Liver (tissue), 8 donors: ENCODE measurements at regions not wholly inside any gene's neighbourhood (a gene's known extent, or its start where the extent isn't known, plus 50 kb on each side); places are given as distances from the start of the nearest gene placed in this dataset.

Experiments used
- DNase-seq: peaks from one replicate; pipeline ENCODE4 v3.0.0-alpha.2; 2017; ENCODE audit warnings: low spot score
- H3K27ac ChIP-seq, 2 donors: one replicate each; pipeline ENCODE4 v1.7.0; 2013; ENCODE audit warnings: inconsistent platforms in 2 of 2, low read length in 2 of 2, control low read depth in 1 of 2, low read depth in 1 of 2, mild to moderate bottlenecking in 1 of 2
- H3K27me3 ChIP-seq, 4 donors: one replicate each; pipeline versions ENCODE4 v1.6.1 to v1.7.0; 2013; ENCODE audit warnings: low read length in 3 of 4, inconsistent platforms in 1 of 4, mild to moderate bottlenecking in 1 of 4, moderate library complexity in 1 of 4; ENCODE audit not compliant: control insufficient read depth in 4 of 4, insufficient read depth in 4 of 4
- H3K36me3 ChIP-seq, 4 donors: one replicate each; pipeline versions ENCODE4 v1.6.1 to v1.7.0; 2013; ENCODE audit warnings: low read length in 3 of 4, mild to moderate bottlenecking in 3 of 4, low read depth in 1 of 4, moderate library complexity in 1 of 4; ENCODE audit not compliant: control insufficient read depth in 4 of 4, insufficient read depth in 3 of 4
- H3K4me1 ChIP-seq, 4 donors: one replicate each; pipeline versions ENCODE4 v1.6.1 to v1.7.0; 2013; ENCODE audit warnings: low read length in 3 of 4, mild to moderate bottlenecking in 3 of 4, moderate library complexity in 1 of 4; ENCODE audit not compliant: control insufficient read depth in 4 of 4, insufficient read depth in 4 of 4
- H3K4me3 ChIP-seq, 3 donors: one replicate each; pipeline versions ENCODE4 v1.6.1 to v1.7.0; 2013; ENCODE audit warnings: low read length in 3 of 3, control low read depth in 1 of 3, low read depth in 1 of 3, mild to moderate bottlenecking in 1 of 3
- H3K9ac ChIP-seq, 2 donors: one replicate each; pipeline ENCODE4 v1.7.0; 2013; ENCODE audit warnings: low read length in 2 of 2, mild to moderate bottlenecking in 2 of 2, moderate library complexity in 2 of 2, control low read depth in 1 of 2, low read depth in 1 of 2
- H3K9me3 ChIP-seq, 4 donors: one replicate each; pipeline versions ENCODE4 v1.6.1 to v1.7.0; 2013; ENCODE audit warnings: low read length in 3 of 4; ENCODE audit not compliant: control insufficient read depth in 4 of 4
- CTCF ChIP-seq: fragments of 150-350 bp; IDR thresholded peaks from 2 replicates; pipeline ENCODE4 v1.5.1; 2017; ENCODE audit warnings: improper control_type of control experiment, low read depth, low read length; ENCODE audit not compliant: missing input control
- FOXA1 ChIP-seq: IDR thresholded peaks from 2 replicates; pipeline ENCODE4 v1.6.1; 2016; ENCODE audit warnings: antibody characterized with exemption
- FOXA2 ChIP-seq: IDR thresholded peaks from 2 replicates; pipeline ENCODE4 v1.6.1; 2016; ENCODE audit warnings: antibody characterized with exemption
- GABPA ChIP-seq, 2 donors: IDR thresholded peaks in 1 of 2; conservative IDR thresholded peaks in 1 of 2; 2 replicates each; pipeline ENCODE4 v1.6.1; 2016; ENCODE audit warnings: antibody characterized with exemption in 2 of 2, mild to moderate bottlenecking in 1 of 2, moderate library complexity in 1 of 2
- HNF4G ChIP-seq: IDR thresholded peaks from 2 replicates; pipeline ENCODE4 v1.6.1; 2016; ENCODE audit warnings: antibody characterized with exemption
- JUND ChIP-seq, 2 donors: IDR thresholded peaks; 2 replicates each; pipeline ENCODE4 v1.6.1; 2016; ENCODE audit warnings: antibody characterized with exemption in 2 of 2
- MAX ChIP-seq: IDR thresholded peaks from 2 replicates; pipeline ENCODE4 v1.6.1; 2016; ENCODE audit warnings: antibody characterized with exemption
- RAD21 ChIP-seq, 2 donors: IDR thresholded peaks; 2 replicates each; pipeline ENCODE4 v1.6.1; 2016; ENCODE audit warnings: antibody characterized with exemption in 2 of 2, mild to moderate bottlenecking in 2 of 2
- RXRA ChIP-seq, 2 donors: IDR thresholded peaks; 2 replicates each; pipeline ENCODE4 v1.6.1; 2017 to 2018; ENCODE audit warnings: antibody characterized with exemption in 2 of 2, mild to moderate bottlenecking in 1 of 2
- WGBS: extraction: QIAGEN DNeasy Blood & Tissue Kit; methylation state at CpG from one replicate; pipeline ENCODE4 v1.1.7; 2013; 5-methylcytosine and 5-hydroxymethylcytosine counted together
- TF ChIP-seq, protein P1 (sequence below): IDR thresholded peaks from 2 replicates; pipeline ENCODE4 v1.6.1; 2016; ENCODE audit warnings: antibody characterized with exemption
- TF ChIP-seq, protein P2 (sequence below): IDR thresholded peaks from 2 replicates; pipeline ENCODE4 v1.6.1; 2016; ENCODE audit warnings: antibody characterized with exemption, mild to moderate bottlenecking
- TF ChIP-seq, protein P3 (sequence below): IDR thresholded peaks from 2 replicates; pipeline ENCODE4 v1.6.1; 2016; ENCODE audit warnings: antibody characterized with exemption
- donor health status: healthy.
- donor health status: healthy.
- donor health status: healthy.
- donor health status: healthy.
- donor health status: healthy.

DNA sequence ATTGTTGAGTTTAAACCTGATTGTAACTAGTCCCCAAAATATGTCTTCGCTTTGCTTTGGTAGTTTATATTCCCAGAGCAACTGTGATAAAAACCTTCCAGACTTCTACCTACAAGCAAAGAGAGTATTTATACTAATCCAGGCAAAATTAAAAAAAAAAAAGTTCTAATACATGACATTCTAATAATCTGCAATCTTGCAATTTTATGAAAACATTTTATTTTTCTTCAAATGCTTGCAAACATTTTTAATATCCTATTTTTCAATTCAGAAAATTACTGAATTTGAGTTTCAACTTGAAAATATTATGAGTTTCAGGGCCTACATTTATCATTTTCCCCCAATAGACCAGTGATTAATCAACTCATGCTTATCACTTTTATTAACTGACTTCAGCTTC is 830.2 kb upstream of the KLHL1 start (continued):
- TF ChIP-seq, protein P1, sequence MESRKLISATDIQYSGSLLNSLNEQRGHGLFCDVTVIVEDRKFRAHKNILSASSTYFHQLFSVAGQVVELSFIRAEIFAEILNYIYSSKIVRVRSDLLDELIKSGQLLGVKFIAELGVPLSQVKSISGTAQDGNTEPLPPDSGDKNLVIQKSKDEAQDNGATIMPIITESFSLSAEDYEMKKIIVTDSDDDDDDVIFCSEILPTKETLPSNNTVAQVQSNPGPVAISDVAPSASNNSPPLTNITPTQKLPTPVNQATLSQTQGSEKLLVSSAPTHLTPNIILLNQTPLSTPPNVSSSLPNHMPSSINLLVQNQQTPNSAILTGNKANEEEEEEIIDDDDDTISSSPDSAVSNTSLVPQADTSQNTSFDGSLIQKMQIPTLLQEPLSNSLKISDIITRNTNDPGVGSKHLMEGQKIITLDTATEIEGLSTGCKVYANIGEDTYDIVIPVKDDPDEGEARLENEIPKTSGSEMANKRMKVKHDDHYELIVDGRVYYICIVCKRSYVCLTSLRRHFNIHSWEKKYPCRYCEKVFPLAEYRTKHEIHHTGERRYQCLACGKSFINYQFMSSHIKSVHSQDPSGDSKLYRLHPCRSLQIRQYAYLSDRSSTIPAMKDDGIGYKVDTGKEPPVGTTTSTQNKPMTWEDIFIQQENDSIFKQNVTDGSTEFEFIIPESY: no peak
- TF ChIP-seq CTCF (no peak), RXRA (IDR thresholded peaks at IDR 0.05) (no peak), RAD21 (IDR thresholded peaks at IDR 0.05) (no peak)

GRCh38 chr13:70932511-70932910 is 824.3 kb upstream of the KLHL1 start:
- no peak for DNase-seq
- TF ChIP-seq FOXA1 (no peak), CTCF (no peak), JUND (IDR thresholded peaks at IDR 0.05) (no peak), RXRA (IDR thresholded peaks at IDR 0.05) (no peak), FOXA2 (no peak), GABPA (IDR thresholded peaks at IDR 0.05 in 1 of 2, conservative IDR thresholded peaks at IDR 0.05 in 1 of 2) (no peak), RAD21 (IDR thresholded peaks at IDR 0.05) (no peak), MAX (no peak), HNF4G (no peak)
- TF ChIP-seq, protein P2, sequence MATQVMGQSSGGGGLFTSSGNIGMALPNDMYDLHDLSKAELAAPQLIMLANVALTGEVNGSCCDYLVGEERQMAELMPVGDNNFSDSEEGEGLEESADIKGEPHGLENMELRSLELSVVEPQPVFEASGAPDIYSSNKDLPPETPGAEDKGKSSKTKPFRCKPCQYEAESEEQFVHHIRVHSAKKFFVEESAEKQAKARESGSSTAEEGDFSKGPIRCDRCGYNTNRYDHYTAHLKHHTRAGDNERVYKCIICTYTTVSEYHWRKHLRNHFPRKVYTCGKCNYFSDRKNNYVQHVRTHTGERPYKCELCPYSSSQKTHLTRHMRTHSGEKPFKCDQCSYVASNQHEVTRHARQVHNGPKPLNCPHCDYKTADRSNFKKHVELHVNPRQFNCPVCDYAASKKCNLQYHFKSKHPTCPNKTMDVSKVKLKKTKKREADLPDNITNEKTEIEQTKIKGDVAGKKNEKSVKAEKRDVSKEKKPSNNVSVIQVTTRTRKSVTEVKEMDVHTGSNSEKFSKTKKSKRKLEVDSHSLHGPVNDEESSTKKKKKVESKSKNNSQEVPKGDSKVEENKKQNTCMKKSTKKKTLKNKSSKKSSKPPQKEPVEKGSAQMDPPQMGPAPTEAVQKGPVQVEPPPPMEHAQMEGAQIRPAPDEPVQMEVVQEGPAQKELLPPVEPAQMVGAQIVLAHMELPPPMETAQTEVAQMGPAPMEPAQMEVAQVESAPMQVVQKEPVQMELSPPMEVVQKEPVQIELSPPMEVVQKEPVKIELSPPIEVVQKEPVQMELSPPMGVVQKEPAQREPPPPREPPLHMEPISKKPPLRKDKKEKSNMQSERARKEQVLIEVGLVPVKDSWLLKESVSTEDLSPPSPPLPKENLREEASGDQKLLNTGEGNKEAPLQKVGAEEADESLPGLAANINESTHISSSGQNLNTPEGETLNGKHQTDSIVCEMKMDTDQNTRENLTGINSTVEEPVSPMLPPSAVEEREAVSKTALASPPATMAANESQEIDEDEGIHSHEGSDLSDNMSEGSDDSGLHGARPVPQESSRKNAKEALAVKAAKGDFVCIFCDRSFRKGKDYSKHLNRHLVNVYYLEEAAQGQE: no peak
- TF ChIP-seq, protein P3, sequence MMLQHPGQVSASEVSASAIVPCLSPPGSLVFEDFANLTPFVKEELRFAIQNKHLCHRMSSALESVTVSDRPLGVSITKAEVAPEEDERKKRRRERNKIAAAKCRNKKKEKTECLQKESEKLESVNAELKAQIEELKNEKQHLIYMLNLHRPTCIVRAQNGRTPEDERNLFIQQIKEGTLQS: no peak
- TF ChIP-seq, protein P1: no peak
- 90% methylated on average over 3 of the region's 3 CpGs for WGBS

More at GRCh38 chr13:70932511-70932910, 824.3 kb upstream of the KLHL1 start:
- Histone ChIP-seq H3K36me3 (no peaks in the 10 kb centered on the region), H3K4me3 (no peak overlapping the region), H3K4me1 (no peaks in the 10 kb centered on the region), H3K27me3 (no peaks in the 10 kb centered on the region), H3K9ac (no peak overlapping the region), H3K9me3 (no peaks in the 10 kb centered on the region), H3K27ac (no peak overlapping the region)
